H1 (cell line): ENCODE measurements at regions not wholly inside any gene's neighbourhood (a gene's known extent, or its start where the extent isn't known, plus 50 kb on each side); places are given as distances from the start of the nearest gene placed in this dataset.

ENCODE experiments used
- CTCF ChIA-PET: fragments of 300-600 bp; sonication (Branson Sonifier 250); formaldehyde crosslinking; loops from one replicate; lab custom pipeline; 2021; ENCODE audit not compliant: partially characterized antibody; lab: Charles Lee
- POLR2A ChIA-PET: fragments of 300-600 bp; sonication (Branson Sonifier 250); formaldehyde crosslinking; loops from one replicate; lab custom pipeline; 2021; ENCODE audit warnings: inconsistent platforms; ENCODE audit not compliant: partially characterized antibody; lab: Charles Lee
- DNase-seq, 2 experiments: peaks; one replicate each; pipeline versions ENCODE4 v3.0.0 to v3.0.0-alpha.2; 2010 to 2022; ENCODE audit warnings: low spot score in 2 of 2, low read depth in 1 of 2, mixed read lengths in 1 of 2
- FAIRE-seq: peaks from 2 replicates; lab custom pipeline; 2011; peaks lifted over from hg19 to GRCh38; lab: Jason Lieb, UNC
- H2AFZ ChIP-seq: 2 replicates; pipeline ENCODE4 v1.8.1; 2012; ENCODE audit warnings: low read length, inconsistent platforms
- H2AK5ac ChIP-seq: 2 replicates; pipeline ENCODE4 v1.6.1; 2013; ENCODE audit warnings: low read depth, low read length
- H2BK120ac ChIP-seq: replicated peaks from 2 replicates; pipeline ENCODE3; 2013; ENCODE audit warnings: low read depth, low read length, inconsistent platforms
- H2BK12ac ChIP-seq: 2 replicates; pipeline ENCODE4 v1.6.1; 2013; ENCODE audit warnings: low read depth, low read length
- H2BK15ac ChIP-seq: 2 replicates; pipeline ENCODE4 v1.6.1; 2013; ENCODE audit warnings: low read length
- H2BK20ac ChIP-seq: 2 replicates; pipeline ENCODE4 v1.6.1; 2013; ENCODE audit warnings: low read length
- H2BK5ac ChIP-seq: 2 replicates; pipeline ENCODE4 v1.6.1; 2013; ENCODE audit warnings: low read depth, low read length
- H3K14ac ChIP-seq: 2 replicates; pipeline ENCODE4 v1.6.1; 2013; ENCODE audit warnings: inconsistent platforms; ENCODE audit not compliant: insufficient read length
- H3K18ac ChIP-seq: 2 replicates; pipeline ENCODE4 v1.6.1; 2013; ENCODE audit warnings: low read length; ENCODE audit errors: extremely low read depth
- H3K23ac ChIP-seq: 2 replicates; pipeline ENCODE4 v1.6.1; 2013; ENCODE audit warnings: inconsistent platforms; ENCODE audit not compliant: insufficient read length
- H3K23me2 ChIP-seq: 2 replicates; pipeline ENCODE4 v1.6.1; 2013; ENCODE audit warnings: low read depth, low read length
- H3K27ac ChIP-seq: 2 replicates; pipeline ENCODE4 v1.6.1; 2011; ENCODE audit warnings: low read depth, low read length, inconsistent platforms
- H3K27me3 ChIP-seq, 4 experiments: replicated peaks in 1 of 4; 1 replicate in 1 of 4; 2 replicates in 3 of 4; pipeline versions ENCODE4 v1.6.1 to v1.8.1; 2011 to 2013; ENCODE audit warnings: low read length in 3 of 4, mild to moderate bottlenecking in 3 of 4, inconsistent platforms in 2 of 4, mixed read lengths in 2 of 4, moderate library complexity in 1 of 4; ENCODE audit not compliant: control insufficient read depth in 3 of 4, insufficient read depth in 3 of 4; ENCODE audit errors: extremely low read depth in 1 of 4
- H3K36me3 ChIP-seq, 4 experiments: 2 replicates each; pipeline versions ENCODE4 v1.6.1 to v1.8.1; 2011 to 2013; ENCODE audit warnings: mild to moderate bottlenecking in 4 of 4, low read length in 3 of 4, moderate library complexity in 2 of 4, control low read depth in 1 of 4, inconsistent platforms in 1 of 4; ENCODE audit not compliant: insufficient read depth in 4 of 4, control insufficient read depth in 2 of 4
- H3K4ac ChIP-seq: replicated peaks from 2 replicates; pipeline ENCODE3; 2013; ENCODE audit warnings: low read length, low read depth, mixed read lengths, inconsistent platforms; ENCODE audit not compliant: insufficient read length
- H3K4me1 ChIP-seq, 4 experiments: replicated peaks in 1 of 4; 1 replicate in 1 of 4; 2 replicates in 3 of 4; pipeline versions ENCODE4 v1.6.1 to v1.8.1; 2011 to 2013; ENCODE audit warnings: low read length in 3 of 4, inconsistent platforms in 2 of 4, mixed read lengths in 1 of 4; ENCODE audit not compliant: insufficient read depth in 4 of 4, control insufficient read depth in 3 of 4
- H3K4me2 ChIP-seq, 2 experiments: 2 replicates each; pipeline versions ENCODE4 v1.6.1 to v1.8.1; 2011 to 2013; ENCODE audit warnings: low read depth in 2 of 2, low read length in 2 of 2, control low read depth in 1 of 2, inconsistent platforms in 1 of 2, mild to moderate bottlenecking in 1 of 2; ENCODE audit not compliant: insufficient read depth in 1 of 2
- H3K4me3 ChIP-seq, 4 experiments: fragments of 200-600, 300-600 bp in 1 of 4; sonication (generic), shearing (Covaris generic), sonication (Bioruptor Twin) in 1 of 4; 2 replicates each; pipeline versions ENCODE4 v1.5.1 to v1.8.1; 2011 to 2016; ENCODE audit warnings: low read length in 4 of 4, low read depth in 3 of 4, control low read depth in 2 of 4, inconsistent platforms in 2 of 4, mild to moderate bottlenecking in 2 of 4, mixed read lengths in 1 of 4, moderate library complexity in 1 of 4; ENCODE audit not compliant: insufficient read depth in 2 of 4; ENCODE audit errors: extremely low read depth in 1 of 4
- H3K56ac ChIP-seq: replicated peaks from 2 replicates; pipeline ENCODE3; 2013; ENCODE audit warnings: low read depth, mild to moderate bottlenecking, mixed read lengths, low read length, inconsistent platforms; ENCODE audit not compliant: insufficient read length
- H3K79me1 ChIP-seq: 2 replicates; pipeline ENCODE4 v1.6.1; 2013; ENCODE audit warnings: low read depth, low read length, control low read depth
- H3K79me2 ChIP-seq, 2 experiments: 2 replicates each; pipeline versions ENCODE4 v1.6.1 to v1.8.1; 2012 to 2013; ENCODE audit warnings: low read length in 2 of 2, mild to moderate bottlenecking in 2 of 2, inconsistent platforms in 1 of 2; ENCODE audit not compliant: insufficient read depth in 2 of 2, control insufficient read depth in 1 of 2
- H3K9ac ChIP-seq, 4 experiments: replicated peaks in 1 of 4; 1 replicate in 1 of 4; 2 replicates in 3 of 4; pipeline versions ENCODE4 v1.6.1 to v1.8.1; 2011 to 2013; ENCODE audit warnings: low read depth in 3 of 4, low read length in 3 of 4, control low read depth in 2 of 4, mild to moderate bottlenecking in 2 of 4, moderate library complexity in 2 of 4, inconsistent platforms in 1 of 4; ENCODE audit errors: extremely low read depth in 1 of 4
- H3K9me3 ChIP-seq, 2 experiments: 2 replicates each; pipeline versions ENCODE4 v1.6.1 to v1.8.1; 2012 to 2013; ENCODE audit warnings: mild to moderate bottlenecking in 2 of 2, moderate library complexity in 2 of 2, control low read depth in 1 of 2, inconsistent platforms in 1 of 2, low read depth in 1 of 2, low read length in 1 of 2, mixed read lengths in 1 of 2; ENCODE audit not compliant: insufficient read depth in 2 of 2
- H4K20me1 ChIP-seq, 2 experiments: replicated peaks in 1 of 2; 2 replicates each; pipeline versions ENCODE3 to v1.8.1; 2011 to 2013; ENCODE audit warnings: inconsistent platforms in 2 of 2, low read length in 2 of 2, mild to moderate bottlenecking in 1 of 2; ENCODE audit not compliant: insufficient read depth in 2 of 2, control insufficient read depth in 1 of 2
- H4K5ac ChIP-seq: 2 replicates; pipeline ENCODE4 v1.6.1; 2013; ENCODE audit warnings: low read length, low read depth, mixed read lengths, inconsistent platforms; ENCODE audit not compliant: insufficient read length
- H4K8ac ChIP-seq: 2 replicates; pipeline ENCODE4 v1.8.0; 2013; ENCODE audit warnings: mild to moderate bottlenecking, moderate library complexity, low read length, inconsistent platforms; ENCODE audit not compliant: insufficient read depth; ENCODE audit errors: extremely low read depth
- H4K91ac ChIP-seq: replicated peaks from 2 replicates; pipeline ENCODE3; 2013; ENCODE audit warnings: low read length, mixed read lengths, inconsistent platforms; ENCODE audit not compliant: insufficient read length
- ATF3 ChIP-seq: IDR thresholded peaks from 2 replicates; pipeline ENCODE4 v1.6.1; 2011; ENCODE audit warnings: low read depth, mild to moderate bottlenecking, low read length; ENCODE audit not compliant: insufficient read depth
- CBX5 ChIP-seq: fragments of 300-800, 300-1000 bp; sonication (generic); IDR thresholded peaks from 2 replicates; pipeline ENCODE4 v1.7.1; 2016; ENCODE audit warnings: antibody characterized with exemption, low read length, low read depth
- CEBPB ChIP-seq: IDR thresholded peaks from 2 replicates; pipeline ENCODE4 v1.6.1; 2012; ENCODE audit warnings: low read depth, low read length
- CHD1 ChIP-seq: IDR thresholded peaks from 2 replicates; pipeline ENCODE4 v1.6.1; 2012; ENCODE audit warnings: low read depth, low read length, improper control_type of control experiment
- CREB1 ChIP-seq: IDR thresholded peaks from 2 replicates; pipeline ENCODE4 v1.6.1; 2012; ENCODE audit warnings: inconsistent platforms
- E2F6 ChIP-seq: IDR thresholded peaks from 2 replicates; pipeline ENCODE4 v1.6.1; 2012; ENCODE audit warnings: inconsistent platforms
- EZH2 ChIP-seq: fragments of 200-600 bp; sonication (generic); IDR thresholded peaks from 2 replicates; pipeline ENCODE4 v1.7.1; 2012; ENCODE audit warnings: low read depth, mild to moderate bottlenecking, moderate library complexity, low read length, inconsistent platforms; ENCODE audit not compliant: severe bottlenecking
- HDAC6 ChIP-seq: IDR thresholded peaks from one replicate; pipeline ENCODE4 v1.7.1; 2012; ENCODE audit warnings: low read depth, mild to moderate bottlenecking, inconsistent platforms, low read length, moderate library complexity
- KDM1A ChIP-seq: fragments of 200-600, 300-600 bp; sonication (generic); IDR thresholded peaks from 2 replicates; pipeline ENCODE4 v1.7.1; 2016; ENCODE audit warnings: mild to moderate bottlenecking, low read length, borderline replicate concordance
- KDM5A ChIP-seq: fragments of 200-600 bp; IDR thresholded peaks from 2 replicates; pipeline ENCODE4 v1.7.1; 2012; ENCODE audit warnings: mild to moderate bottlenecking, low read length, inconsistent platforms, mixed read lengths
- MAFK ChIP-seq: IDR thresholded peaks from 2 replicates; pipeline ENCODE4 v1.6.1; 2012; ENCODE audit warnings: low read depth, mild to moderate bottlenecking, improper control_type of control experiment, low read length
- NRF1 ChIP-seq: IDR thresholded peaks from 2 replicates; pipeline ENCODE4 v1.6.1; 2011; ENCODE audit warnings: mild to moderate bottlenecking, low read depth, low read length, improper control_type of control experiment
- RXRA ChIP-seq: IDR thresholded peaks from 2 replicates; pipeline ENCODE4 v1.6.1; 2011; ENCODE audit warnings: low read depth, mild to moderate bottlenecking, low read length, moderate library complexity; ENCODE audit not compliant: insufficient read depth
- SP4 ChIP-seq: IDR thresholded peaks from 2 replicates; pipeline ENCODE4 v1.6.1; 2012; ENCODE audit warnings: low read length, inconsistent platforms
- WGBS, 2 experiments: shearing (Covaris generic) in 1 of 2; methylation state at CpG; one replicate each; pipeline versions ENCODE4 v1.1.6 to v1.1.7; 2013 to 2015; ENCODE audit warnings: low lambda C conversion rate in 2 of 2, mixed read lengths in 2 of 2, inconsistent platforms in 1 of 2, low coverage in 1 of 2, missing lambda C conversion rate in 1 of 2; ENCODE audit not compliant: insufficient replicate concordance in 2 of 2, insufficient coverage in 1 of 2, insufficient read length in 1 of 2; ENCODE audit errors: extremely low coverage in 1 of 2, missing lambda C conversion rate in 1 of 2; 5-methylcytosine and 5-hydroxymethylcytosine counted together

GRCh38 chr4:96016634-96017299 lies 176.9 kb downstream of the PDHA2 start:
- CTCF ChIA-PET, result interaction anchor here (0.6 to 1.0 kb wide), 2 partner anchors 182 to 256 kb away, joined by 3 read pairs; no protein-coding TSS in a partner anchor
- Histone ChIP-seq H4K5ac (no peak overlapping the region), H3K56ac (no peak overlapping the region), H2BK120ac (no peak overlapping the region), H3K14ac (no peak overlapping the region), H3K79me2 (no peaks in the 10 kb centered on the region), H3K23ac (no peak overlapping the region), H4K91ac (no peak overlapping the region), H3K9ac (no peak overlapping the region), H3K27me3 (no peaks in the 10 kb centered on the region), H3K9me3 (no peaks in the 10 kb centered on the region), H2BK20ac (no peak overlapping the region), H3K79me1 (no peaks in the 10 kb centered on the region), H3K27ac (no peak overlapping the region), H2AFZ (no peak overlapping the region), H2BK12ac (no peak overlapping the region), H3K4me2 (no peak overlapping the region), H4K20me1 (no peaks in the 10 kb centered on the region), H2BK15ac (no peak overlapping the region), H3K4ac (no peak overlapping the region), H3K18ac (no peak overlapping the region), H2AK5ac (no peak overlapping the region), H3K4me3 (no peak overlapping the region), H3K23me2 (no peaks in the 10 kb centered on the region), H3K4me1 (peaks cover 0 to 5% (median 2%) of the 10 kb centered on the region in 4 experiments; a peak in 2 of 7 replicates), H4K8ac (no peak overlapping the region), H2BK5ac (no peak overlapping the region), H3K36me3 (no peaks in the 10 kb centered on the region)
- POLR2A ChIA-PET, result no interaction called here
- FAIRE-seq, result no peak
- 96% methylated on average over 4 of the region's 4 CpGs; no CpG with 5 or more reads in 1 of the 2 experiments for WGBS, 2 experiments
- DNase-seq, result no peak
- no peak for TF ChIP-seq KDM1A
- no peak for TF ChIP-seq RXRA
- TF ChIP-seq HDAC6, result no peak
- no peak for TF ChIP-seq CEBPB
- no peak for TF ChIP-seq NRF1
- TF ChIP-seq CHD1, result no peak
- TF ChIP-seq CBX5, result no peak
- no peak for TF ChIP-seq EZH2
- no peak for TF ChIP-seq ATF3
- TF ChIP-seq MAFK, result no peak
- no peak for TF ChIP-seq SP4
- TF ChIP-seq KDM5A, result no peak
- no peak for TF ChIP-seq E2F6
- no peak for TF ChIP-seq CREB1
